NCI-H82 treated with DMSO at 0.1 percent for 48 hours (cell line): ENCODE measurements at regions not wholly inside any gene's neighbourhood (a gene's known extent, or its start where the extent isn't known, plus 50 kb on each side); places are given as distances from the start of the nearest gene placed in this dataset.

Experiments
- DNase-seq: peaks from one replicate; lab custom pipeline; 2025; ENCODE audit not compliant: unreplicated experiment; lab: John Stamatoyannopoulos, UW

GRCh38 chr16:66315210-66315825 is 51.2 kb upstream of the CDH5 start:
- peak; percentile 62 for DNase-seq

GRCh38 chr16:66311306-66311705 is 55.2 kb upstream of the CDH5 start:
- DNase-seq: no peak

GRCh38 chr16:66309215-66309807 is 57.2 kb upstream of the CDH5 start:
- no peak for DNase-seq

GRCh38 chr16:66308096-66308495 is 58.4 kb upstream of the CDH5 start:
- no peak for DNase-seq

- no peak for DNase-seq
Measured at GRCh38 chr16:66306366-66307150, 59.9 kb upstream of the CDH5 start.

- no peak for DNase-seq
Measured at GRCh38 chr16:66304961-66305360, 61.5 kb upstream of the CDH5 start.

- DNase-seq: no peak
Measured at GRCh38 chr16:66304151-66304550, 62.3 kb upstream of the CDH5 start.

GRCh38 chr16:66300501-66300900 is 66.0 kb upstream of the CDH5 start:
- no peak for DNase-seq

- DNase-seq: no peak
Measured at GRCh38 chr16:66300037-66300436, 66.5 kb upstream of the CDH5 start.

- no peak for DNase-seq
Measured at GRCh38 chr16:66299349-66299748, 67.1 kb upstream of the CDH5 start.

GRCh38 chr16:66298571-66299120 is 67.8 kb upstream of the CDH5 start:
- DNase-seq: no peak

- no peak for DNase-seq
Measured at GRCh38 chr16:66298006-66298405, 68.5 kb upstream of the CDH5 start.

- DNase-seq: no peak
Measured at GRCh38 chr16:66296591-66296990, 69.9 kb upstream of the CDH5 start.

GRCh38 chr16:66295761-66296546 is 70.5 kb upstream of the CDH5 start:
- DNase-seq: no peak

GRCh38 chr16:66295213-66295612 is 71.3 kb upstream of the CDH5 start:
- DNase-seq: no peak

GRCh38 chr16:66294507-66294906 is 72.0 kb upstream of the CDH5 start:
- DNase-seq: no peak

- DNase-seq: no peak
Measured at GRCh38 chr16:66293932-66294331, 72.6 kb upstream of the CDH5 start.

- DNase-seq: no peak
Measured at GRCh38 chr16:66293207-66293735, 73.2 kb upstream of the CDH5 start.

GRCh38 chr16:66292241-66292935 is 74.1 kb upstream of the CDH5 start:
- peak; percentile 84 for DNase-seq

- DNase-seq: no peak
Measured at GRCh38 chr16:66291833-66292232, 74.7 kb upstream of the CDH5 start.
